ENCODE measurements at regions not wholly inside any gene's neighbourhood (a gene's known extent, or its start where the extent isn't known, plus 50 kb on each side); places are given as distances from the start of the nearest gene placed in this dataset.

DNA sequence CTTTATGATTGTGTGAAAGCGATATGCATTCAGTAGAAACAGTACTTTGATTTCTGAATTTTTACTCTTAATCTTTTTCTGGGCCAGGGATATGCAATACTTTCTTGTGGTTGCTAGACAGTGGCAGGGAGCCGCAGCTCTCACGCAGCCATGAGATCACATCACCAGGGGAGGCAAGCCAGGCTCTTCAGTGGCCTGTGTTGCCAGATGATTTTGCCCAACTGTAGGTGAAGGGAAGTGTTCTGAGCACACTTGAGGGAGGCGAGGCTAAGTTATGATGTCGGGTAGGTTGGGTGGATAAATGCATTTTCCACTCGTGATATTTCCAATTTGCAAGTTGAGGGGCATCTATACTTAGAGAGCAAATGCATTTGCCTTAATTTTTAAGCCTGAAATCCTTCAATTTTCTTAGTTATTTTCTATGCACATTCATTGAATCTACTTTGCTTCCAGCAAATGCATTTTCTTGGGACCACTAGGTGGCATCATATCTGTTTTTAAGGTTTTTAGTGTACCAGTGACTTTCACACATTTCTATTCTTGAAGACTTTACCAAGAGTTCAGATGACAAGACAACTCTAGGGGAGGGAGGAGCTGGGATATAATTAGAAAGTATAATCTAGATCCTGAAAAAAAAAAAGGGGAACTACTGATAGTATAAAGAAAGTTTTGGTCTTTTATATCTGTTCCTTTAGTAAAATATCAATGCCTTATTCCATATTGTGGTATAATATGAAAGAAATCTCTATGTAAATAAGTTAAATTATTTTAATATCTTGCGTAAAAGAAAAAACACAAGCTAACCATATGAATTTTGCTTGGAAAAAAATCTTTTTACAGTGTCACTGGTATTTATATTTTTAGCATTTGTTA, 643.3 kb downstream of the SOCS6 start:
- TF ChIP-seq POLR2A (IDR thresholded peaks at IDR 0.05; ENCODE audit: borderline replicate concordance, extremely low read depth, insufficient read depth, insufficient read length) = no peak
- TF ChIP-seq YY1 (IDR thresholded peaks at IDR 0.05; ENCODE audit: extremely low read depth, insufficient replicate concordance, low read depth, low read length) = no peak
- TF ChIP-seq, protein P1, sequence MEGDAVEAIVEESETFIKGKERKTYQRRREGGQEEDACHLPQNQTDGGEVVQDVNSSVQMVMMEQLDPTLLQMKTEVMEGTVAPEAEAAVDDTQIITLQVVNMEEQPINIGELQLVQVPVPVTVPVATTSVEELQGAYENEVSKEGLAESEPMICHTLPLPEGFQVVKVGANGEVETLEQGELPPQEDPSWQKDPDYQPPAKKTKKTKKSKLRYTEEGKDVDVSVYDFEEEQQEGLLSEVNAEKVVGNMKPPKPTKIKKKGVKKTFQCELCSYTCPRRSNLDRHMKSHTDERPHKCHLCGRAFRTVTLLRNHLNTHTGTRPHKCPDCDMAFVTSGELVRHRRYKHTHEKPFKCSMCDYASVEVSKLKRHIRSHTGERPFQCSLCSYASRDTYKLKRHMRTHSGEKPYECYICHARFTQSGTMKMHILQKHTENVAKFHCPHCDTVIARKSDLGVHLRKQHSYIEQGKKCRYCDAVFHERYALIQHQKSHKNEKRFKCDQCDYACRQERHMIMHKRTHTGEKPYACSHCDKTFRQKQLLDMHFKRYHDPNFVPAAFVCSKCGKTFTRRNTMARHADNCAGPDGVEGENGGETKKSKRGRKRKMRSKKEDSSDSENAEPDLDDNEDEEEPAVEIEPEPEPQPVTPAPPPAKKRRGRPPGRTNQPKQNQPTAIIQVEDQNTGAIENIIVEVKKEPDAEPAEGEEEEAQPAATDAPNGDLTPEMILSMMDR (IDR thresholded peaks at IDR 0.05 in 2 of 3, conservative IDR thresholded peaks at IDR 0.05 in 1 of 3; ENCODE audit: borderline replicate concordance in 1 of 3, insufficient read depth in 1 of 3, low read depth in 2 of 3, low read length in 2 of 3) = peak; percentile 8 to 53 (median 35); a peak in 3 of 6 replicates
- TF ChIP-seq EZH2 (IDR thresholded peaks at IDR 0.05) = no peak
- no peak for TF ChIP-seq POLR2AphosphoS5 (IDR thresholded peaks at IDR 0.05; ENCODE audit: low read depth, low read length)
- no peak for TF ChIP-seq JUND (IDR thresholded peaks at IDR 0.05)
- no peak for TF ChIP-seq ZNF274 (IDR thresholded peaks at IDR 0.05; ENCODE audit: low read depth, low read length)
- no peak for TF ChIP-seq ELF1 (IDR thresholded peaks at IDR 0.05; ENCODE audit: borderline replicate concordance, low read depth)
- TF ChIP-seq, protein P2, sequence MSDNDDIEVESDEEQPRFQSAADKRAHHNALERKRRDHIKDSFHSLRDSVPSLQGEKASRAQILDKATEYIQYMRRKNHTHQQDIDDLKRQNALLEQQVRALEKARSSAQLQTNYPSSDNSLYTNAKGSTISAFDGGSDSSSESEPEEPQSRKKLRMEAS (IDR thresholded peaks at IDR 0.05) = no peak

All from HCT116 (cell line).